Ramos (cell line): ENCODE measurements at regions not wholly inside any gene's neighbourhood (a gene's known extent, or its start where the extent isn't known, plus 50 kb on each side); places are given as distances from the start of the nearest gene placed in this dataset.
"Not testable (repeated sequence)": the region's sequence is repeated elsewhere in the genome, so short reads cannot be mapped to it uniquely, and the experiment has no call there.

ENCODE experiments used
- in situ Hi-C: fragments of 300-500 bp; cut with MboI; formaldehyde crosslinking; loops from one replicate; pipeline ENCODE4 v1.14.3; 2022; ENCODE audit warnings: low sequenced_read_pairs; ENCODE audit not compliant: unreplicated experiment

DNA sequence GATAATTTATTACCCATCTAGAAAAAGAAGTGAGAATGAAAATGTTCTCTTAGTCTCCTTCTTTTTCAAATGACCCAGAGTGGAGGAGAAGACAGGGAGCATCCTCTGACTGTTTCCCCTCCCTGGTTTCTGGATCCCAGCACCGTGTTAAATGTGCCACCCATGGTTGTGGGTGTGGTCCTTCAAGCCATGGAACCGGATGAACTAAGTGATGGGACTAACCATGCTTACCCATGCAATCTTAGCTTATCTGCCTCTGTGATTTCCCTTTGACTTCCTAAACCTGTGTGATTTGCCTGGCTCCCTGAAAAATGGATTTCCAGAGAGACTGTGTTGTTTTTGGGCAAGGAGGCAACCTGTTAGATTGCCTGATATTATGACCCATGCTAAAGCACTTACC is 437.1 kb downstream of the MAGEB5 start:
- in situ Hi-C loops = no loop called here

DNA sequence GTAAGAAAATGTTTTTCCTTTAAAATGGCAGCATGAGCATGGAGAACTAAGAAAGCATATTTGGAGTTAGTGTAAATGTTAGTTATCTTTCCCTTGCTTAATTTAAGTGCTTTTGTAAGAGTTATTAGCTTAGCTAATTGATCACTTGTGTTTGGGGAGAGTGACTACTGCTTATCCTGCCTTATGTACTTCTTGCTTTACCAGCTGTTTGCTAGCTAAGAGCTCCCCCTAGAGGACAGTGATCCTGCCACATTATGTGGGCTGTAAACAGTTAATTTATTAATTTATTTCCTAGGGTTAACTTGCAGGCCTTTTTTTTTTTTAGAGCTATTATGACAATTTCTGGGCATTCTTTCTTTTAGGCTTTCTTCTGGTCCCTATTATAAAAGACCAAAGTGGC is 435.8 kb downstream of the MAGEB5 start:
- in situ Hi-C loops = no loop called here

DNA sequence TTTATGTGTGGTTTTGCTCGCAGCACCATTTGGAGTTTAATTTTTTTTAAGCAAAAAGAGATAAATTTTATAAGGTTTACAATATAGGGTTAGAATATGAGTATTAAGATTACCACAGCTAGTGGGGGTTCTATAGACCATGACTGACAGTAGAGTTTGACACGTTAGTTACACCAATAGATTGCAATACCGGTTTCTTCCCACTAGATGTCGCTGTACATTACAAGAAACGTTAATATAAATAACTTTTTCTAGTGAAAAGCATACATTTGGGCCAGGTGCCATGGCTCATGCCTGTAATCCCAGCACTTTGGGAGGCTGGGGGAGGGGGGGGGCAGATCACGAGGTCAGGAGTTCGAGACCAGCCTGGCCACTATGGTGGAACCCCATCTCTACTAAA is 433.6 kb downstream of the MAGEB5 start:
- in situ Hi-C loops = no loop called here

- in situ Hi-C loops = no loop called here
Observed at GRCh38 chrX:26631385-26631784, 415.4 kb downstream of the MAGEB5 start.

GRCh38 chrX:26613956-26614355 is 398.0 kb downstream of the MAGEB5 start:
- in situ Hi-C loops = no loop called here

- in situ Hi-C loops = no loop called here
Observed at GRCh38 chrX:26606971-26607370, 391.0 kb downstream of the MAGEB5 start.

DNA sequence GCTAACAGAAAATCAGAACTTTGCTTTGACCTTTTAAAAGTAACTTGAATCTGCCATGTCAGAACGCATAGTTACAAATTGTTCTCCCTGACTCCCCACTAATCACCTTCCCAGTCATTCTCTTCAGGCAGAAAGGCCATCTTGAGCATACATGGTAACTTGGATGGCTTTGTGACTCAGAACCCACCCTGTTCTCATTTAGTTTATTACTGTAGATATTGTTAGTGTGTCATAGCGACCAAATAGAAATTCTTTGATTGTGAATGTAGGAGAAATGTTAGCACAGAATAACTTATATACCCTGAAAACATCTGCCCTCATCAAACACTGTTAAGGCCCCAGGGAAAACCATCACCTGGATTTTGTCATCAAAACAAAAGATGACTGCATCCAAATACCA is 382.0 kb downstream of the MAGEB5 start:
- in situ Hi-C loops = no loop called here

DNA sequence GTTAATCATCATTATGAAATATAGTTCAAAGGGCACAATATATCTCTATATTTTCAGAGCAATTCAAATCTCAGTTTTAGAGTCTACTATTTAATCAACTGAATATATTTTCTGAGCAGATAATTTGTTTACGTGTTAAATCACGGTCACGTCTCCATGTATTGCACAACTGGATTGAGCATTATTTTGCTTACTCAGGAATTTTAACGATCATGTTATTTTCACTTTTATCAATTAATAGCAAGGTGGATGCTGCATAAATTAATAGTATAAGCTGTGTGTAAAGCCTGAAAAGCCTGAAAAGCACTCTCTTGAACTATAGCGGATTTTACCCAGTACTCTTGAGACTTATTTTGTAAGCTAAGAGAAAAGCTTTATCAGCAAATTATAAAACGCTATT is 374.9 kb downstream of the MAGEB5 start:
- in situ Hi-C loops = no loop called here

GRCh38 chrX:26586570-26586969 is 370.6 kb downstream of the MAGEB5 start:
- in situ Hi-C loops = no loop called here

DNA sequence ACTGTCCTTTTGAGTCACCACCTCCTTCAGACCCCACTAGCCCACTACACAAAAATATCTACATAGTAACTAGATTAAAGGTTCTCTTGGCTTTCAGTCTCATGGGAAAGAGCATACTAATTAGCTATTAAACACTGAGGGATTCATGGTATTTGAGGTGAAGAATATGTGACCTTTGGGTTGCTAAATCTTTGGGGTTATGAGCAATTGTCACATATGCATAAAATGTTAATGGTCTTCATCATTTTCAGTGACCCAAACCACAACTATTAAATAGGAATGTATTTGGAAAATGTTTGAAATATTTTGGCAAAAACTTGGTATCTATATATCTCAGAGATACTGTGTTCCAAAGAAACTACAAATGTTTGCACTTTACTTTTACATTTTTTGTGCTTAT is 365.1 kb downstream of the MAGEB5 start:
- in situ Hi-C loops = no loop called here

DNA sequence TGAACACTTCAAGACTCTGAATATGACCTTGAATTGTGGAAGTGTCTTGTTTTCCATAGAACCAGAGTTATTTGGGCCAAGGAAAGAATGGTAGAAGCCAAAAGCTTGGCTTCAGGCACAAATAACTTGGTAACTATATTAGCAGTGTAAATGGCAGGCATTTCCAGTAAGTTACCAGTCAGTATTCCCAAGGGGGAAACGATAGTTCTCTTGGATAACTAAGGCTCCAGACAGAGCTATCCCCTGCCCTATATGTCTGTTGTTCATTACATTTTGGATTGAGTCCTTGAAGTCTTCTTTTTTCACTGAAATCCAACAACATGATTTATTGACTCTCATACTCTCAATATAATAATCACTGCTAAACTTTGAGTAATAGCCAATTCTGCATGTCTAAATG is 364.1 kb downstream of the MAGEB5 start:
- in situ Hi-C loops = no loop called here

DNA sequence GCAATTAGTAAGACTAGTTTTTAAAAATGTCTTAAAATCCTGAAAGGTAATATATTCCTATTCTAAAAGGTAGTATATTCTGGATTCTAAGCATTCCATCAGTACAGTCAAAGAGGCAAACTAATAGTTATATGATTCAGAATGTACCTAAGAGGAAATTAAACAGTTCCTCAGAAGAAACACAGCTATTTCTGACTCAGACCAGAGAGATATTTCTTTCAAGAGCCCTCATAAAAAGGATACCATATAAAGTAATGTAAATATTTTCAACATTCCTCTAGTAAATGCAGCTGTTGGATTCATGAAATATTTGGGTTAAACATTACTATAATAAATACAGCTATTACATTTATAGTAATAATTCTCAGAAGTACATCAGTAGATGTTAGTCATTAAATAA is 358.3 kb downstream of the MAGEB5 start:
- in situ Hi-C loops = no loop called here

- in situ Hi-C loops = no loop called here
Observed at GRCh38 chrX:26562156-26562555, 346.2 kb downstream of the MAGEB5 start.

DNA sequence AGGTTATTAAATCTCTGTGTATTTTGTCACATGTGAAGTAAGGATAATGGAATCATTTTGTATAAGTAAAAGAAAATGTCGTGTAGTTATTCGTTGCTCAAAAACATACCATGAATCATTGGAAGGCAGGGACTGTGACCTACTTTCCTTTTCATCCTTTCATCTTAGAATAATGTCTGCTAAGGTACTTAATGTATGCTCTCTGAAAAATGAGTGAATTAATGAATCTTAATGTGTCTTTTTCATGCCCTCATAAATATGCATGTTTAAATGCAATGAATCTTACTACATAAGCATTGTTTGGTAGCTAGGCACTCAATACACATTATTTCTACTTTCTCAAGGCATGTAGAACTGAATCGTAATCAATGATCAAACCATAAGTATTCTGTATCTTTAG is 343.9 kb downstream of the MAGEB5 start:
- in situ Hi-C loops = no loop called here

- in situ Hi-C loops = no loop called here
Observed at GRCh38 chrX:26558719-26559386, 342.9 kb downstream of the MAGEB5 start.

DNA sequence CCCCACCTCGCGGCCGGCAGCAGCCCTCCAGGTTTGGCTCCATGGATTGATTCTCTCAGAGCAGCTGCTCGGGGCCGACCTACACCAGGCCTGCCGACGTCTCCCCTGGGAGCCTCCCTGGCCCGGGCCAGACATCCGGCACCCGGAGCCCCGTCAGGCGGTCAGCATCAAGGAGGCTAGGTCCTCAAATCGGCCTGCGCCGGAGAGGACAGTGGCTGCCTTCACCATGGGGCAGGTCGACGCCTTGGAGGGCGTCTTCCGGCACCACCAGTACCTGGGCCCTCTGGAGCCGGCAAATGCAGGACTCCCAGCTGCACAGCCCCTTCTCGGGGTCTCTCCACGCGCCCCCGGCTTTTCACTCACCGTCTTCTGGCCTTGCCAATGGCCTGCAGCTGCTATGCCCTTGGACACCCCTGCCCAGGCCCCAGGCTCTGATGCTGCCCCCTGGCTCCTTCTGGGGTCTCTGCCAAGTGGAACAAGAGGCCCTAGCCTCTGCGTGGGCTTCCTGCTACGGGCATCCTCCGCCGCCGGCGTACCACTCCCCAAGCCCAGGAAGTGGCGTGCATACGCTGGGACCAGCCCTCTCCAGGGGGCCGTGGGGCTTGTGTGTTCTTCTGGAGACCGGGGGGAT is 341.8 kb downstream of the MAGEB5 start:
- in situ Hi-C loops = no loop called here

- in situ Hi-C loops = not testable (repeated sequence)
Observed at GRCh38 chrX:26525768-26526167, 309.8 kb downstream of the MAGEB5 start.

DNA sequence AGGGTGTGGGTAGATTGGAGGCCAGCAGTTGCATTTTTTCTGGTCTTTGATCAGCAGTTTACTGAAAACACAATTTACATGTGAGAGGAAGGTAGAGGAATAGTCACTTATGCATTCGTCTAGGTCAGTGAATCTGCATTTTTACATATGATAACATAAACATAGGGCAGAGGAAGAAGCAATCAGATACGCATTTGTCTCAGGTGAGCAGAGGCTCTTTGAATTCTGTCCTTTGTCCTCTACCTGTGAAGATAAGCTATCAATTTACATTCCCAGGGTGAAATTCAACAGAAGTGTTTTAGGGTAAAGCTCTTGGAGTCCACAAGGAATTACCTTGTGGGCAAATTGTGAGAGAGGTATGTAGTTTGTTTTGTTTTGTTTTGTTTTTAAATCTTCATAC is 306.5 kb downstream of the MAGEB5 start:
- in situ Hi-C loops = no loop called here

DNA sequence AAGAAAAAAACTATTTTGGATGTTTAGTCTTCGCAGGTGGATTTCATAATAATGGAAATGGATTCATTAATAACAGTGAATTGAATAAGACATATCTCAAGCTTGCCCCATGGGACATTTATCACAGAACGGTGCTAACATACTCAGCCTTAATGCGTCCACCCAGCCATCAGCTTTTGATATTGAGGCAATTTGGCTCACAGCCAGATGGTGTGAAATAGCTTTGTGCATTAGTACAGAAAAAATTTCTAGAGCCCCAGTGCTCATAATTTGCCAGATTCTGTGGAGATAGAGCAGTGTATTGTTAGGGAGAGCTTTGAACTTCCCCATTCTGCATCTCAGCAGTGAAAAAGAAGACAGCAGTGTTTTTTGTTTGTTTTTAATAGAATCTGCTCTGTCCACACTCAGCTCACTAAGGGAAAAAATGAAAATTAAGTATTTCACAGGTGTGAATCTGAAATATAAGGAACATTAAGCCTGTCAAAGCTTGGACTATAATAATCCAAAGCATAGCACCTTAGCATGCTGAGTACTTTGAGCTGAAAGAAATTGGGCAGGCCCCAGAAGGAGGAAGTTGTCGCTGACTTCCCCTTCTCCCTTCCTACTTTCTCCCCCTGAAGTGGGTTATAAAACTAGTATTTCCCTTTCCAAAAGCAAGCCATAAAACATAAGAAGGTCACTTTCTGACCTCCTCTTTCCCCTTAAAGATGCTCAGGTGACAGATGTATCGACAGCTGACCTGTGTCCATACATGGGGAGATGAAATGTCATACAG is 295.8 kb downstream of the MAGEB5 start:
- in situ Hi-C loops = no loop called here

DNA sequence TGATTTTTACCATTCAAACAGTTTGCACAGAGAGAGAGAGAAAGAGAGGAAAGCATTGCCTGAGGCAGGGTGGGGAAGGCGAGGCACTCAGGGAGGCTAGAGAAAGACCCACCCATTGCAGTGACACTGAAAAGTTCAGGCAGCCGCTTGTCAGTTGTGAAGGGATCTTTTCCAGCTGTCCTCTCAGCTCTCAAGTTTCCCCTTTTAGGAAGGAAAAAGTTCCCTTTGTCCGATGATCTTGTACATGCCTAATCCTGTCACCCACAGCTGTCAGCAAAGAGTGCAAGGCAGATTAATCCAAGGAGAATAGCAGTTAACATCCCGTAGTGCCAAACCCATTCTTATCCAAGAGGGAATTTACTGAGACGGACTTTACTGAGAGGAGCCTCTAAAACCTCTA is 255.0 kb downstream of the MAGEB5 start:
- in situ Hi-C loops = no loop called here

- in situ Hi-C loops = no loop called here
Observed at GRCh38 chrX:26466387-26466786, 250.4 kb downstream of the MAGEB5 start.

GRCh38 chrX:26445288-26445687 is 229.3 kb downstream of the MAGEB5 start:
- in situ Hi-C loops = no loop called here
